Ramos (cell line): ENCODE measurements at regions not wholly inside any gene's neighbourhood (a gene's known extent, or its start where the extent isn't known, plus 50 kb on each side); places are given as distances from the start of the nearest gene placed in this dataset.

ENCODE experiments used
- in situ Hi-C: fragments of 300-500 bp; cut with MboI; formaldehyde crosslinking; loops from one replicate; pipeline ENCODE4 v1.14.3; 2022; ENCODE audit warnings: low sequenced_read_pairs; ENCODE audit not compliant: unreplicated experiment

DNA sequence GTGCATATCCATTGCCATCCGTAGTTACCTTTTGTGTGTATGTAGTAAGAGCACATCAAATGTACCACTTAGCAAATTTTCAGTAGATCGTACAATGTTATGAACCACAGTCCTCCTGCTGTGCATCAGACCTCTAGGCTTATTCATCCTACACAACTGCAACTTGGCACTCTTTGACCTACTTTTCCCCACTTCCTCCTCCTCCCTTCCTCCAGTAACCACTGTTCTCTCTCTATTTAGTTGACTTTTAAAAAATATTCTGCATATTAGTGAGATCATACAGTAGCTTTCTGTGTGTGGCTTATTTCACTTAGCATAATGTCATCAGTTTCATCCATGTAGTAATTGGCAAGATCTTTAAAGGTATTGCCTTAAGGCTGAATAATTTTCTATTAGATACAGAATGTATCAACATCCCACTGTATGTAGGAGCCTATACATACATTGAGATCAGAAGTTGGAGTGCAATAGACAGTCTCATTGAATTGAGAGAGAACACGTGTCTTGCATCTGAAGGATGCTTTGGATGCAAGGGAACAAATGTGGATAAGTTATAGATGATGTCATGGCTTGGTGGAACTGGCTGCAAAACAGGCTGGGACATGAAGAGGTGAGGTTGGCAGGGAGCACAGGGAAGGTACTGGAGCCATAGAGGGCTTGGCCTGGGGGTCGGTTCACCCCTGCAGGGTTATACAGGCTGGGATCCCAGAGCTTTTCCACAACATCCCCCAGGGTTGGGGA, 83.0 kb upstream of the FAM180A start:
- in situ Hi-C loops: no loop called here

DNA sequence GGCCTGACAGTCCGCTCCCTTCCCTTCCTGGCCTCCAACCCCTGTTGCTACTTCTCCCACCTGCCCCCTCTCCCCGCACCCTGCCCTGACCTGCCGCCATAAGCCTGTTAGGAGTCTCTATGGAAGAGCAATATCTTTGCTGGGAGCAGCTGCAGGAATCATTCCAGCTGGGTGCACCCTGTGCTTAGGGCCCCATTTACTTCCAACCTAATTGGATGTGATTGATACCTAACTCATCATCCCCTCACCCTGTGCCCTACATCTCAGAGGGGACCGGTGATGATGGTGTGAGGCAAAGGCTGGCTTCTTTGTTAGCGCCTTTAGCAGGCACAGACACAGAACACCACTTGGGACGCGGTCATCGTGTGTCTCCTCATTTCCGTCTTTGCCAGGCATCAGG, 80.0 kb upstream of the FAM180A start:
- in situ Hi-C loops: no loop called here

DNA sequence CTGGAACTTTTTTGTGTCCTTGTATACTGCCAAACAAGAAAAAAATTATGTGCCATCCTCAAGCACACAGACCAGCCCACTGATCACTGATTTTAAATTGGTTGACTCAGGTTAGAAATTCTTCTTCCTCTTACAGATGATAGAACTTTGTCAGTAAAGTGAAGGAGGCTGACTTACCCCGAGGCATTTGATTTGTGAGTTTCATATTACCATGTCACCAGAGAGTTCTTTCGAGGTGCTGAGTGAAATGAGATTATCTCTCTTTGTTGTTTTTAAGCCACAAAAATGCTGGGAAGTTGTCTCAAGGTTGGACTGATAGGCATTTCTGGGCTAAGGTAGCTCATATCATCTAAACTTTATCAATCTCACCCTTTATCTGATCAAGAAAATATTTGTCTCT, 78.8 kb upstream of the FAM180A start:
- in situ Hi-C loops: no loop called here

DNA sequence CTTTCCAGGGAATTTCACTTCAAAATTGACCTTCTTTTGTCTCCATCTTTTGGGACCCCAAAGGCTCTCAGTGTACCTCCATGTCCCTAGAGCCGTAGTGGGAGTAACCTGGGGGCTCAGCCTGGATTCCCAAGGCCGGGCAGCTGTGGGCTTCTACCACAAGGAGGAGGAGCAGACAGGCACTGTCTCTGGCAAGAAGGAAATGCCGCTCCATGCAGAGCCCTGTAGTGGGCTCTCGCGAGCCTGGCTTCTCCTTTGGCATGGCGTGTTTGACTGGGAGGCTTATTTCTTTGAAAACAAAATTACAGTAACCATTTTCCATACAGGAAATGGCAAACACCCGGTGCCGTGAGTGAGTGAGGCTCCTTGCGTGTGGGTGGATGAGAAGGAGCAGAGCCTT, 76.8 kb upstream of the FAM180A start:
- in situ Hi-C loops: no loop called here

DNA sequence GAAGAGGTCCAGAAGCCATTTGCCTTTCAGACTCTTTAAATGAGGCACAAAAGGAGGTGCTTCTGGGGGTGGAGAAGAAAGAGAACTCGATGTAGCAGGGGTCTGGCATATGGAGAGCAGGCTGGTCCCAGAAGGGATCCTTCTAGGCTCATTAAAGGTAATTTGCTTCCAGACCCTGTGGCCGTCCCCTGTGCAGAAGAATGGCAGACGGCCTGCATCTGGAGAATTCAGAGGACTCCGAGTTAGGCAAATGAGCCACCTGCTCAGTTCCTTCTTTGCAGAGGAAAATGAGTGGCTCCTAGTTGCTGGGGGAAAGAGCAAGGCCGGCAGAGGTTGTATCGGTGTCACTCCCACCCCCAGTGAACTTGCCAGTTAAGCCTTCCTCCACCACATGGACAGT, 73.8 kb upstream of the FAM180A start:
- in situ Hi-C loops: no loop called here

DNA sequence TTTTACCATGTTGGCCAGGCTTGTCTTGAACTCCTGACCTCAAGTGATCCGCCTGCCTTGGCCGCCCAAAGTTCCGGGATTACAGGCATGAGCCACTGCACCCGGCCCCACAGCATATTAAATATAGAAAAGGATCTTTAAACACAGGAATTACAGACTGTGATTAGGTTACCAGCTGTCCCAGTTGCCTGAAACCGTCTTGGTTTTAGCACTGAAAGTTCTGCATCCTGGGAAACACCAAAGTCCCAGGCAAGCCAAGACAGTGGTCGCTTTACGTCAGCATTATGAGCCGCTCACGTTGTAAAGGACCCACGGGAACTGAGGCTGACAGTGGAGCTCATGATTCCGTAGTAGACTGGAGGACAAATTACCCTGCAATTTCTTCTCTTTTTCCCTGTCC, 69.0 kb upstream of the FAM180A start:
- in situ Hi-C loops: no loop called here

DNA sequence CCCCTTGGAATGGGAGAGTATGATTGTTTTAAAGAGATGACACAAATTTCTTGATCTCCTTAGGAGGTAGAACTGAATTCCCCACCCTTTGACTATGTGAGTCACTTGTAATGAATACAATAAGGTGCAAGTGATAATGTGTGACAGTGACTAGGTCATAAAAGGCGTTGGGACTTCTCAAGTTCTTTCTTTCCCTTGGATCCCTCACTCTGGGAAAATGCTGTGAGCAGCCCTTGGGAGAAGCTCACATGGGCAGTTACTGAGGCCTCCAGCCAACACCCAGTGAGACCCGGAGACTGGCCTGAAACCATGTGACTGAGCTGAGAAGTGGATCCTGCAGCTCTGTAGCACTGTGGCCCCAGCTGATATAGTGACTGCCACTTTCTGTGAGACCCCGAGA, 66.4 kb upstream of the FAM180A start:
- in situ Hi-C loops: no loop called here

DNA sequence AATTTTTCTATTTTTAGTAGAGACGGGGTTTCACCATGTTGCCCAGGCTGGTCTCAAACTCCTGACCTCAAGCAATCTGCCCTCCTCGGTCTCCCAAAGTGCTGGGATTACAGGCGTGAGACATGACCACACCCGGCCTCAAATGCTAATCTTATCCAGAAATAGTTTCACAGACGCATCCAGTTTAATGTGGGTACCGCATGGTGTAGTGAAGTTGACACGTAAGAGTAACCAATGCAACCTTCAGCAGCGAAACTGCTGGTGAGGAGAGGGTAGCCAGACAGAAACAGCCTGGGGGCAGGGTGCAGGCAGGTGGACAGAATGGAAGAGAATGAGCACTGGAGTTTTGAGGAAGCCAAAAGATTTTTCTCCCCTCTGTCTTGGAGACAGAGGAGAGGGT, 63.5 kb upstream of the FAM180A start:
- in situ Hi-C loops: no loop called here

DNA sequence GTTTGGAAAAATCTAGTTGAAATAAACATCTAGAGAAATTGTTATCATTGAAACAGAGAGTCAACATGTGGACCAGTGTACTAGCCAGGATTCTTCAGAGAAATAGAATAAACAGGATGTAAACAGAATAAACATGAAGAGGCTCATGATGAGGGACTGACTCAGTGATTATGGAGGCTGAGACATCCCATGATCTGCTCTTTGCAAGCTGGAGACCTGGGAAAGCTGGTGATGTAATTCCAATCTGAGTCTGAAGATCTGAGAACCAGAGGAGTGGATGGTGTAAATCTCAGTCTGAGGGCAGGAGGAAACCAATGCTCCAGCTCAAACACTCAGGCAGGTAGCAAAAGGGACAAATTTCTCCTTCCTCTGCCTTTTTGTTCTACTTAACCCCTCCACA, 62.9 kb upstream of the FAM180A start:
- in situ Hi-C loops: no loop called here

DNA sequence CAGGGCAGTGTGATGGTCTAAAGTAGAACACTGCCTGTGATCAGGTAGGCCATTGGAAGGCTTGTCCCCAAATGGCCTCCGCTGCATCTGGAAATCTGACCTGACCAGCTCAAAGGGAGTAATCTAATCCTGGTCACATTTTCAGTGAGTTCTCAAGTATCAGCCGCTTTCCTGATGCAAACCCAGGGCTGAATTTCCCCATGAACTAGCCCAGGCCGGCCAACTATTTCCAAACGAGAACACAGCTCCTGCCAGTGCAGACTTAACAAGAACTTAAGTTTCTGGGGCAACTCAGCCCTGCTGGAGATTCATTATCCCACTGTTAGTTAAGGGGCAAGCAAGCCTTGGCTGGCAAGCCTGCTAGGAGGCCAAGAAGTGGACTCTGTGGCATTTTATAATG, 59.6 kb upstream of the FAM180A start:
- in situ Hi-C loops: no loop called here

DNA sequence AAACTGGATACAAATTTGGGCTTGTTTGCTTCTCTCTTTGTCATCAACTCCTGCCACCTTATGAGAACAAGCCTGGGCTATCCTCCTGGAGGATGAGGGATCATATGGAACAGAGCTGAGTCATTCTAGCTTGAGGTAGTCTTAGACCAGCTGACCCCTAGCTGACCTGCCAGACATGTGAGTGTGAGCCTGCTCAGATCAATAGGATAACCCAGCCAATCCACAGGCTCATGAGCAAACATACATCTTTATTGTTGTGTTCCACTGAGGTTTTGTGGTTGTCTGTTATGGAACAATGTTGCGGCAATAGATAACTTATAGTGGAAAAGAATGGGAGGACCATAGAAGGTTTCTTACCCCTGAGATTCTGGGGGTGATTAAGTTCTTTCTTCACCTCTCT, 54.5 kb upstream of the FAM180A start:
- in situ Hi-C loops: loop anchor here (5.0 kb wide), 1 partner anchor 204 kb away; no protein-coding TSS in a partner anchor

DNA sequence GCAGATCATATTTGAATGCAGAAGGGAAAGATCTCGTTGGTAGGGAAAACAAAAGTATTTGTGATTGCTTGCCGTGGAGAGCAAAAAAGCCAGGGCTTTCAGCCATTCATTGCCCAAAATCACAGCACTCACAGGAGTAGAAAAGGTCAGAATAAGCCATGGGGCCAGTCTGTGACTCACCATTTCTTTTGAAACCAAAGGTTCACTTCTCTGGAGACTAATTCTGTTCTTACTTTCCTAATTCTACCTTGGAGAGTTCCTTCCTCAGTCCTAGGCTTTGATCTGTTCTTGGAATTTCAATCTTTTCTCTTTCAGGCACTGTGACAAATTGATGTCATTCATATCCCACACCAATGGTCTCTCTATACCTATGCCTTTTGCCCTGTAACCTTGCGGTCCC, 54.1 kb upstream of the FAM180A start:
- in situ Hi-C loops: loop anchor here (5.0 kb wide), 1 partner anchor 205 kb away; no protein-coding TSS in a partner anchor

DNA sequence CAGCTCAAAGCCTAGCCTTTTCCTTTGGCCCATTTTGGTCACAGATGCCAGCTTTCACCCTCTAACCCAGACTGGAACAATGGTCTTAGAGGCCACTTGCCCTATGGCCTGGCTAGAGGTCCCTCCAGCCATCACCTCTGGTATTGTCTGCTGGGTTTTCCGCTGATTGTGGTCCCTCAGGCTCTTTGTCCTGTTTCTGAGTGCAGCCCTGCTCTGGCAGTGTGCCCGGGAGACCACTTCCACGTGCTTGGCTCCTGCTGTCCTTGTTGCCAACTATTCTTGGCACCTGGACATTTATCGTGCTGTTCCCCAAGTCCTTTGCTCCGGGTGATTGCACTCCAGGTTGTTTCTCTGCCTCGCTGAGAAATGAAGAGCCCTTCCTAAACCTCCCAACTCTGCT, 53.3 kb upstream of the FAM180A start:
- in situ Hi-C loops: loop anchor here (5.0 kb wide), 1 partner anchor 205 kb away; no protein-coding TSS in a partner anchor

DNA sequence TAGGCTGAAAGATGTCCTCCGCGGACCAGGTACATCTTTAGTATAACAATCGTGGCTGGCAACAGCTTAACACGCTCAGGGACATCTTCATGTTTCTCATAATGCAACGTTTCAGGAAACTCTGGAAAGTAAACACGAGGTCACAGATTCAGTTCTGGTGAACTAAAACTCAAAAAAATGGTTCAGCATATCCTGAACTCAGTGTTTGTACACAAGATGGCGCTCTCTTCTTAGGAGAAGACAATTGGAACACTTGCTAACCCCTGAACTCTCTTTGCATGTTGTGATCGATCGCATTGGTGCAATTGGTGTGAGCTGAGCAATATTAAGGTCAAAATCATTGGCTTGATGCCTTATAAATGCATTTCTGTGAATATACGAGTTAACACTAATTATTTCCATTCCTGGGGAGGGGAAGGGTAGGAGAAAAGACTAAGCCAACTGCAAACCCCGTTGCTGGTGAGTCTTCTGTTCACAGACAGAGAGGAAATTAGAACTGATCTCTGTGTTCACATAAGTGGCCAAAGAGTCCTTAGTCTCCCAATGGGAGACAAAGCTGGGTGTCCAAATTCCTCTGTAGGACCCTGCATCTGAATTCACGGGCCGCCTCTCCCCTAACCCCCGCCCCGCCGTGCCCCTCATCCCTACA, 52.6 kb upstream of the FAM180A start:
- in situ Hi-C loops: loop anchor here (5.0 kb wide), 1 partner anchor 206 kb away; no protein-coding TSS in a partner anchor

DNA sequence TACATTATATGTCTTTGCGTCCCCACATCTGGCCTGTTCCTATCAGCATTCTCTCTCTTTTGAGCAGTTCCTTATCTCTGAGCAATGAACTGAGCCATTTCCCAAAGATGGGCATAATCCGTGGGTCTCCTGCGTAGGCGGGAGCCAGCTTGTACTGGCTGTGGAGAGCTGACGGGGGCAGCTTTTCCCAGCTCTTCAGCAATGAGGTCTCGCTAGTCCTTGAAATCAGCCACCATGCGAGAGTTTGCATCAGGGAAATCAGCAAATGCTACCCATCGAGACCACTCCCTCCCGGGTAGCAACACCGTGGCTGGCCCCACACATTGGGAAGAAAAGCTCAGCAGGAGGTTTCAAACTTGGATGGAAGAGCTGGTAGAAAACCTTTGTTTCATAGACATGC, 51.9 kb upstream of the FAM180A start:
- in situ Hi-C loops: loop anchor here (5.0 kb wide), 1 partner anchor 207 kb away; no protein-coding TSS in a partner anchor

DNA sequence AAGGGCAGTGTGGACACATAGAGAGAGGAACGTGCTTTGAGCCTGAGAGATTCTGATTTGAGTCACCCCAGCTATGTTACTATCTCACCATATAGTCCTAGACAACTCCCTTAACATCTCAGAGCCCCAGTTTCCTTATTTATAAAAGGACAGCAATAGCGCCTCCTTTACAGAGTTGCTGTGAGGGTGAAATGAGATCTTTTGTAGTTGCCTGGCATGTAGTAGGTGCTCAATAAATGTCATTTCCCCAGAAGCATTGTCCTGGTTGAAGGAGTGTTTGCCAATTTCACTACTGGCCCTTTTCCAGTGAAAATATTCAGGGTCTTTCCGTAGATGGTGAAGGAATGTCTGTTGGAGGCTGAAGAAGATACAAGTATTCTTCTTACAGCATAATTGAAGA, 51.3 kb upstream of the FAM180A start:
- in situ Hi-C loops: loop anchor here (5.0 kb wide), 1 partner anchor 207 kb away; no protein-coding TSS in a partner anchor
